ENCODE measurements at regions not wholly inside any gene's neighbourhood (a gene's known extent, or its start where the extent isn't known, plus 50 kb on each side); places are given as distances from the start of the nearest gene placed in this dataset.

GRCh38 chr14:71728386-71728785 lies 203.8 kb upstream of the RGS6 start:
- H3K27ac ChIP-seq (ENCODE audit: low read depth, low read length), result no peak overlapping the region
- no peaks in the 10 kb centered on the region for H3K79me2 ChIP-seq (ENCODE audit: control insufficient read depth, insufficient read depth, low read length, unreplicated experiment)
- no peak overlapping the region for H2AFZ ChIP-seq (ENCODE audit: low read length, unreplicated experiment)
- no peaks in the 10 kb centered on the region for H3K27me3 ChIP-seq (ENCODE audit: insufficient read depth, low read length)
- H3K36me3 ChIP-seq (ENCODE audit: insufficient read depth, low read length), result no peaks in the 10 kb centered on the region; the same call in 1 of the 2 replicates
- H3K4me1 ChIP-seq (ENCODE audit: control insufficient read depth, insufficient read depth, low read length, unreplicated experiment), result peaks cover 27% of the 10 kb centered on the region
- H3K4me3 ChIP-seq (ENCODE audit: low read depth, low read length), result no peak overlapping the region

GRCh38 chr14:71729596-71729995 lies 202.6 kb upstream of the RGS6 start:
- H3K27me3 ChIP-seq (ENCODE audit: insufficient read depth, low read length), result no peaks in the 10 kb centered on the region
- no peak overlapping the region for H2AFZ ChIP-seq (ENCODE audit: low read length, unreplicated experiment)
- H3K27ac ChIP-seq (ENCODE audit: low read depth, low read length), result no peak overlapping the region
- peaks cover 8% of the 10 kb centered on the region for H3K36me3 ChIP-seq (ENCODE audit: insufficient read depth, low read length)
- peaks cover 30% of the 10 kb centered on the region for H3K4me1 ChIP-seq (ENCODE audit: control insufficient read depth, insufficient read depth, low read length, unreplicated experiment)
- no peak overlapping the region for H3K4me3 ChIP-seq (ENCODE audit: low read depth, low read length)
- H3K79me2 ChIP-seq (ENCODE audit: control insufficient read depth, insufficient read depth, low read length, unreplicated experiment), result no peaks in the 10 kb centered on the region

GRCh38 chr14:71730471-71730870 lies 201.8 kb upstream of the RGS6 start:
- no peak overlapping the region for H3K4me3 ChIP-seq (ENCODE audit: low read depth, low read length)
- H3K27me3 ChIP-seq (ENCODE audit: insufficient read depth, low read length), result no peaks in the 10 kb centered on the region
- H2AFZ ChIP-seq (ENCODE audit: low read length, unreplicated experiment), result no peak overlapping the region
- peaks cover 14% of the 10 kb centered on the region for H3K36me3 ChIP-seq (ENCODE audit: insufficient read depth, low read length)
- peaks cover 27% of the 10 kb centered on the region for H3K4me1 ChIP-seq (ENCODE audit: control insufficient read depth, insufficient read depth, low read length, unreplicated experiment)
- no peaks in the 10 kb centered on the region for H3K79me2 ChIP-seq (ENCODE audit: control insufficient read depth, insufficient read depth, low read length, unreplicated experiment)
- no peak overlapping the region for H3K27ac ChIP-seq (ENCODE audit: low read depth, low read length)

- no peak overlapping the region for H2AFZ ChIP-seq (ENCODE audit: low read length, unreplicated experiment)
- H3K27ac ChIP-seq (ENCODE audit: low read depth, low read length), result no peak overlapping the region
- H3K36me3 ChIP-seq (ENCODE audit: insufficient read depth, low read length), result peaks cover 14% of the 10 kb centered on the region
- peaks cover 20% of the 10 kb centered on the region for H3K4me1 ChIP-seq (ENCODE audit: control insufficient read depth, insufficient read depth, low read length, unreplicated experiment)
- H3K27me3 ChIP-seq (ENCODE audit: insufficient read depth, low read length), result no peaks in the 10 kb centered on the region
- no peak overlapping the region for H3K4me3 ChIP-seq (ENCODE audit: low read depth, low read length)
- H3K79me2 ChIP-seq (ENCODE audit: control insufficient read depth, insufficient read depth, low read length, unreplicated experiment), result no peaks in the 10 kb centered on the region
These were observed 201.1 kb upstream of the RGS6 start for GRCh38 chr14:71731096-71731495.

- Histone ChIP-seq H3K4me1 (ENCODE audit: control insufficient read depth, insufficient read depth, low read length, unreplicated experiment) (peaks cover 12% of the 10 kb centered on the region), H3K79me2 (ENCODE audit: control insufficient read depth, insufficient read depth, low read length, unreplicated experiment) (no peaks in the 10 kb centered on the region), H3K4me3 (ENCODE audit: low read depth, low read length) (no peak overlapping the region), H3K36me3 (ENCODE audit: insufficient read depth, low read length) (peaks cover 17% of the 10 kb centered on the region), H3K27me3 (ENCODE audit: insufficient read depth, low read length) (no peaks in the 10 kb centered on the region), H3K27ac (ENCODE audit: low read depth, low read length) (no peak overlapping the region), H2AFZ (ENCODE audit: low read length, unreplicated experiment) (no peak overlapping the region)
These were observed 198.9 kb upstream of the RGS6 start for GRCh38 chr14:71733210-71733883.

- H3K4me3 ChIP-seq (ENCODE audit: low read depth, low read length), result no peak overlapping the region
- H2AFZ ChIP-seq (ENCODE audit: low read length, unreplicated experiment), result no peak overlapping the region
- no peak overlapping the region for H3K27ac ChIP-seq (ENCODE audit: low read depth, low read length)
- no peaks in the 10 kb centered on the region for H3K27me3 ChIP-seq (ENCODE audit: insufficient read depth, low read length)
- peaks cover 22% of the 10 kb centered on the region for H3K36me3 ChIP-seq (ENCODE audit: insufficient read depth, low read length)
- peaks cover 12% of the 10 kb centered on the region for H3K4me1 ChIP-seq (ENCODE audit: control insufficient read depth, insufficient read depth, low read length, unreplicated experiment)
- H3K79me2 ChIP-seq (ENCODE audit: control insufficient read depth, insufficient read depth, low read length, unreplicated experiment), result no peaks in the 10 kb centered on the region
These were observed 198.2 kb upstream of the RGS6 start for GRCh38 chr14:71734076-71734475.

- peaks cover 22% of the 10 kb centered on the region for H3K36me3 ChIP-seq (ENCODE audit: insufficient read depth, low read length)
These were observed 197.3 kb upstream of the RGS6 start for GRCh38 chr14:71734885-71735284.

GRCh38 chr14:71737760-71738159 lies 194.5 kb upstream of the RGS6 start:
- no peaks in the 10 kb centered on the region for H3K27me3 ChIP-seq (ENCODE audit: insufficient read depth, low read length)
- no peak overlapping the region for H3K4me3 ChIP-seq (ENCODE audit: low read depth, low read length)
- H3K36me3 ChIP-seq (ENCODE audit: insufficient read depth, low read length), result peaks cover 22% of the 10 kb centered on the region
- no peak overlapping the region for H3K27ac ChIP-seq (ENCODE audit: low read depth, low read length)
- H3K4me1 ChIP-seq (ENCODE audit: control insufficient read depth, insufficient read depth, low read length, unreplicated experiment), result peaks cover 12% of the 10 kb centered on the region
- no peak overlapping the region for H2AFZ ChIP-seq (ENCODE audit: low read length, unreplicated experiment)
- H3K79me2 ChIP-seq (ENCODE audit: control insufficient read depth, insufficient read depth, low read length, unreplicated experiment), result no peaks in the 10 kb centered on the region

More at GRCh38 chr14:71734885-71735284, 197.3 kb upstream of the RGS6 start:
- H2AFZ ChIP-seq (ENCODE audit: low read length, unreplicated experiment), result no peak overlapping the region
- no peak overlapping the region for H3K27ac ChIP-seq (ENCODE audit: low read depth, low read length)
- H3K4me1 ChIP-seq (ENCODE audit: control insufficient read depth, insufficient read depth, low read length, unreplicated experiment), result peaks cover 17% of the 10 kb centered on the region
- H3K79me2 ChIP-seq (ENCODE audit: control insufficient read depth, insufficient read depth, low read length, unreplicated experiment), result no peaks in the 10 kb centered on the region
- no peaks in the 10 kb centered on the region for H3K27me3 ChIP-seq (ENCODE audit: insufficient read depth, low read length)
- H3K4me3 ChIP-seq (ENCODE audit: low read depth, low read length), result no peak overlapping the region

- H3K27ac ChIP-seq (ENCODE audit: low read depth, low read length), result no peak overlapping the region
- no peaks in the 10 kb centered on the region for H3K27me3 ChIP-seq (ENCODE audit: insufficient read depth, low read length)
- H3K4me1 ChIP-seq (ENCODE audit: control insufficient read depth, insufficient read depth, low read length, unreplicated experiment), result peaks cover 5% of the 10 kb centered on the region
- no peaks in the 10 kb centered on the region for H3K79me2 ChIP-seq (ENCODE audit: control insufficient read depth, insufficient read depth, low read length, unreplicated experiment)
- H2AFZ ChIP-seq (ENCODE audit: low read length, unreplicated experiment), result no peak overlapping the region
- H3K36me3 ChIP-seq (ENCODE audit: insufficient read depth, low read length), result peaks cover 15% of the 10 kb centered on the region; the same call in 1 of the 2 replicates
- H3K4me3 ChIP-seq (ENCODE audit: low read depth, low read length), result no peak overlapping the region
These were observed 192.8 kb upstream of the RGS6 start for GRCh38 chr14:71739273-71739990.

GRCh38 chr14:71741241-71741640 lies 191.0 kb upstream of the RGS6 start:
- H2AFZ ChIP-seq (ENCODE audit: low read length, unreplicated experiment), result no peak overlapping the region
- no peaks in the 10 kb centered on the region for H3K79me2 ChIP-seq (ENCODE audit: control insufficient read depth, insufficient read depth, low read length, unreplicated experiment)
- H3K4me3 ChIP-seq (ENCODE audit: low read depth, low read length), result no peak overlapping the region
- H3K27ac ChIP-seq (ENCODE audit: low read depth, low read length), result no peak overlapping the region
- H3K27me3 ChIP-seq (ENCODE audit: insufficient read depth, low read length), result no peaks in the 10 kb centered on the region
- peaks cover 8% of the 10 kb centered on the region; the same call in 1 of the 2 replicates for H3K36me3 ChIP-seq (ENCODE audit: insufficient read depth, low read length)
- H3K4me1 ChIP-seq (ENCODE audit: control insufficient read depth, insufficient read depth, low read length, unreplicated experiment), result peaks cover 5% of the 10 kb centered on the region

- Histone ChIP-seq H3K4me3 (ENCODE audit: low read depth, low read length) (no peak overlapping the region), H2AFZ (ENCODE audit: low read length, unreplicated experiment) (no peak overlapping the region), H3K27me3 (ENCODE audit: insufficient read depth, low read length) (no peaks in the 10 kb centered on the region), H3K36me3 (ENCODE audit: insufficient read depth, low read length) (peaks cover 6% of the 10 kb centered on the region; the same call in 1 of the 2 replicates), H3K79me2 (ENCODE audit: control insufficient read depth, insufficient read depth, low read length, unreplicated experiment) (no peaks in the 10 kb centered on the region), H3K27ac (ENCODE audit: low read depth, low read length) (no peak overlapping the region), H3K4me1 (ENCODE audit: control insufficient read depth, insufficient read depth, low read length, unreplicated experiment) (peaks cover 5% of the 10 kb centered on the region)
These were observed 189.7 kb upstream of the RGS6 start for GRCh38 chr14:71742485-71742884.

Measured in ACC112 (cell line).